C4-2B (cell line): ENCODE measurements at regions not wholly inside any gene's neighbourhood (a gene's known extent, or its start where the extent isn't known, plus 50 kb on each side); places are given as distances from the start of the nearest gene placed in this dataset.

Experiments used
- ZFX ChIP-seq: fragments of 450-650 bp; IDR thresholded peaks from 2 replicates; pipeline ENCODE4 v1.6.1; 2017
- TF ChIP-seq, protein P1 (sequence below): fragments of 450-650 bp; conservative IDR thresholded peaks from 2 replicates; pipeline ENCODE4 v1.5.1; 2017; ENCODE audit warnings: mild to moderate bottlenecking

DNA sequence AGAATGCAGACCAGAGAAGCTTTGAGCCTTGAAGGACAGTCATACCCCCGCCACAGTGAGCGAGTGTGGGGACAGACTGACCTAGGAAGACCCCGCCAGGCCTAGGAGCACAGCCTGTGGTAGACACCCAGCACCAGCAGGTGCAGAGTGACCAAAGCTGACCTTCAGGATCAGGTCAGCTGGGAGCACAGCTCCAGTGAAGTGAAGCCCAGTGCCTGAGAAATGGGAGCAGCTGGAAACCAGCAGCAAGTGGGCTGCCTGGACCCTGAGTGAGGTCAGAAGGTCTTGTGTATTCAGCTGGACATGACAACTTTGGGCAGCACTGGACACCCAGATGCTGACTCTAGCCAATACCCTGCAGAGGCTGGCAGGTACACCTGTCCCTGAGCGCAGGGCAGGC lies 268.9 kb downstream of the TEX29 start:
- TF ChIP-seq, protein P1, sequence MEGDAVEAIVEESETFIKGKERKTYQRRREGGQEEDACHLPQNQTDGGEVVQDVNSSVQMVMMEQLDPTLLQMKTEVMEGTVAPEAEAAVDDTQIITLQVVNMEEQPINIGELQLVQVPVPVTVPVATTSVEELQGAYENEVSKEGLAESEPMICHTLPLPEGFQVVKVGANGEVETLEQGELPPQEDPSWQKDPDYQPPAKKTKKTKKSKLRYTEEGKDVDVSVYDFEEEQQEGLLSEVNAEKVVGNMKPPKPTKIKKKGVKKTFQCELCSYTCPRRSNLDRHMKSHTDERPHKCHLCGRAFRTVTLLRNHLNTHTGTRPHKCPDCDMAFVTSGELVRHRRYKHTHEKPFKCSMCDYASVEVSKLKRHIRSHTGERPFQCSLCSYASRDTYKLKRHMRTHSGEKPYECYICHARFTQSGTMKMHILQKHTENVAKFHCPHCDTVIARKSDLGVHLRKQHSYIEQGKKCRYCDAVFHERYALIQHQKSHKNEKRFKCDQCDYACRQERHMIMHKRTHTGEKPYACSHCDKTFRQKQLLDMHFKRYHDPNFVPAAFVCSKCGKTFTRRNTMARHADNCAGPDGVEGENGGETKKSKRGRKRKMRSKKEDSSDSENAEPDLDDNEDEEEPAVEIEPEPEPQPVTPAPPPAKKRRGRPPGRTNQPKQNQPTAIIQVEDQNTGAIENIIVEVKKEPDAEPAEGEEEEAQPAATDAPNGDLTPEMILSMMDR = no peak
- TF ChIP-seq ZFX = no peak
